Panc1 (cell line): ENCODE measurements at regions not wholly inside any gene's neighbourhood (a gene's known extent, or its start where the extent isn't known, plus 50 kb on each side); places are given as distances from the start of the nearest gene placed in this dataset.

Experiments used
- ATAC-seq: fragments of 200-7000 bp; cut with Tn5 transposase; 2 replicates; pipeline ENCODE4 v1.9.1; 2020; ENCODE audit warnings: mild to moderate bottlenecking, moderate library complexity
- BruUV-seq: library from RNA; stranded (reverse); fragments of 400-500 nt; replicated peaks from 2 replicates; lab custom pipeline; 2021; lab: Mats Ljungman, UMichigan
- CTCF ChIA-PET: fragments of 300-600 bp; sonication (Branson Sonifier 250); formaldehyde crosslinking; loops from one replicate; lab custom pipeline; 2022; ENCODE audit warnings: antibody characterized with exemption; lab: Charles Lee
- POLR2A ChIA-PET: fragments of 300-600 bp; sonication (Branson Sonifier 250); formaldehyde crosslinking; loops from one replicate; lab custom pipeline; 2022; ENCODE audit warnings: antibody characterized with exemption; lab: Charles Lee
- DNase-seq: peaks from one replicate; pipeline ENCODE4 v3.0.0-alpha.2; 2010; ENCODE audit warnings: low read depth, low spot score
- H3K27ac ChIP-seq: 2 replicates; pipeline ENCODE4 v1.5.1; 2011; ENCODE audit warnings: mild to moderate bottlenecking, low read length, inconsistent platforms
- H3K27me3 ChIP-seq: fragments of 200-500 bp; sonication (Bioruptor generic); 2 replicates; pipeline ENCODE4 v1.6.0; 2014; ENCODE audit warnings: low read length, inconsistent platforms; ENCODE audit not compliant: control insufficient read depth, insufficient read depth
- H3K36me3 ChIP-seq: fragments of 200-500 bp; sonication (Bioruptor generic); 2 replicates; pipeline ENCODE4 v1.5.1; 2014; ENCODE audit warnings: inconsistent platforms, mild to moderate bottlenecking, low read length, moderate library complexity; ENCODE audit not compliant: control insufficient read depth, insufficient read depth
- H3K4me1 ChIP-seq: 2 replicates; pipeline ENCODE4 v1.5.1; 2011; ENCODE audit warnings: inconsistent platforms, mild to moderate bottlenecking, low read length, moderate library complexity; ENCODE audit not compliant: control insufficient read depth, insufficient read depth
- H3K4me3 ChIP-seq, 2 experiments: 2 replicates each; pipeline ENCODE4 v1.5.1; 2011 to 2012; ENCODE audit warnings: low read depth in 2 of 2, low read length in 2 of 2, mild to moderate bottlenecking in 2 of 2, inconsistent platforms in 1 of 2, moderate library complexity in 1 of 2
- H3K9me3 ChIP-seq: fragments of 200-500 bp; sonication (Bioruptor generic); 2 replicates; pipeline ENCODE4 v1.5.1; 2014; ENCODE audit warnings: low read depth, mild to moderate bottlenecking, inconsistent platforms, low read length, moderate library complexity; ENCODE audit not compliant: control insufficient read depth, insufficient read depth
- CTCF ChIP-seq: fragments of 450-650 bp; IDR thresholded peaks from 2 replicates; pipeline ENCODE4 v1.5.1; 2017; ENCODE audit warnings: mild to moderate bottlenecking
- POLR2AphosphoS5 ChIP-seq: IDR thresholded peaks from 2 replicates; pipeline ENCODE4 v1.6.1; 2012; ENCODE audit warnings: mild to moderate bottlenecking, low read depth, low read length, moderate library complexity
- REST ChIP-seq, 2 experiments: IDR thresholded peaks; 2 replicates each; pipeline ENCODE4 v1.6.1; 2011 to 2012; ENCODE audit warnings: low read depth in 2 of 2, control low read depth in 1 of 2, low read length in 1 of 2, mild to moderate bottlenecking in 1 of 2, moderate library complexity in 1 of 2; ENCODE audit not compliant: insufficient read depth in 1 of 2
- SIN3A ChIP-seq: IDR thresholded peaks from 2 replicates; pipeline ENCODE4 v1.6.1; 2012; ENCODE audit warnings: low read depth, mild to moderate bottlenecking, low read length, moderate library complexity, borderline replicate concordance; ENCODE audit not compliant: insufficient read depth
- TCF7L2 ChIP-seq: IDR thresholded peaks from 2 replicates; pipeline ENCODE4 v1.6.1; 2011; ENCODE audit warnings: mild to moderate bottlenecking, low read depth, low read length, inconsistent platforms
- in situ Hi-C: cut with HindIII; loops from 2 replicates; pipeline ENCODE4 v1.10.0; 2016; ENCODE audit warnings: low sequenced_read_pairs, low pct_unique_long_range_greater_than_20kb
- intact Hi-C: fragments of 100-400 bp; cut with micrococcal nuclease; formaldehyde crosslinking; loops from one replicate; pipeline ENCODE4 v1.10.0; 2022; ENCODE audit not compliant: unreplicated experiment

GRCh38 chr11:127249576-127249975 lies 249.0 kb upstream of the KIRREL3 start:
- Histone ChIP-seq H3K36me3 (no peaks in the 10 kb centered on the region), H3K9me3 (no peaks in the 10 kb centered on the region), H3K27me3 (peaks cover 5% of the 10 kb centered on the region), H3K4me1 (no peaks in the 10 kb centered on the region), H3K4me3 (no peak overlapping the region), H3K27ac (no peak overlapping the region)
- ChIA-PET POLR2A (no interaction called here), CTCF (no interaction called here)
- TF ChIP-seq SIN3A (no peak), REST (IDR thresholded peaks at IDR 0.05; ENCODE audit: insufficient read depth in 1 of 2, low read depth in 2 of 2, low read length in 1 of 2) (no peak), POLR2AphosphoS5 (no peak), CTCF (no peak), TCF7L2 (no peak)
- DNase-seq (no peak), ATAC-seq (no peak)
- intact Hi-C loops (no loop called here), in situ Hi-C loops (no loop called here)
- BruUV-seq, result no TSS peak

GRCh38 chr11:127248476-127248875 lies 247.9 kb upstream of the KIRREL3 start:
- no peaks in the 10 kb centered on the region for H3K9me3 ChIP-seq
- CTCF ChIA-PET, result no interaction called here
- H3K27ac ChIP-seq, result no peak overlapping the region
- intact Hi-C loops, result no loop called here
- in situ Hi-C loops, result no loop called here
- TF ChIP-seq POLR2AphosphoS5 (no peak), CTCF (no peak), SIN3A (no peak), TCF7L2 (no peak), REST (IDR thresholded peaks at IDR 0.05; ENCODE audit: insufficient read depth in 1 of 2, low read depth in 2 of 2, low read length in 1 of 2) (no peak)
- POLR2A ChIA-PET, result no interaction called here
- ATAC-seq (no peak), DNase-seq (no peak)
- H3K36me3 ChIP-seq, result no peaks in the 10 kb centered on the region
- peaks cover 5% of the 10 kb centered on the region for H3K27me3 ChIP-seq
- H3K4me3 ChIP-seq, result no peak overlapping the region
- BruUV-seq, result no TSS peak
- no peaks in the 10 kb centered on the region for H3K4me1 ChIP-seq
